ENCODE measurements at regions not wholly inside any gene's neighbourhood (a gene's known extent, or its start where the extent isn't known, plus 50 kb on each side); places are given as distances from the start of the nearest gene placed in this dataset.

DNA sequence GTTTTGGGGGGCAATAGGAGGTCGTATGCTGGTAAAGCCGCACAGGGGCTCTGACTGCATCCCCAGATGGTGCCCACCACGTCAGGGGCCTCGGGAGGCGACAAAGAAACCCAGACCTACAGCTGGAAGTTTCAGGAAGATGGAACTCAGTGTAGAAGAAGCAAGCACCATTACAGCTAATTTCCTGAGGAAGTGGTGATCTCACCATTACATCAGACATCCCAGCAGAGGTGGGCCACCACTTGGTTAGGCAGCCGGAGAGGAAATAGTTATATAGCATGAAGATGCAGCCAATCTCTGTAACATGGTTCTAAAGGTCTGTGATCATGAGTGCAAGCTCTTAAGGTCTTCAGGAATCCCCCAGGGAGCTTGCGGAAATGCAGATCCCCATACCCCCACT is 127.3 kb upstream of the PCBD1 start:
- TF ChIP-seq MAFF (IDR thresholded peaks at IDR 0.05; ENCODE audit: low read length), result no peak
- no peak for TF ChIP-seq NFYB (IDR thresholded peaks at IDR 0.05; ENCODE audit: extremely low read depth, insufficient read length)
- TF ChIP-seq FOXK2 (conservative IDR thresholded peaks at IDR 0.05 in 1 of 2, IDR thresholded peaks at IDR 0.05 in 1 of 2; ENCODE audit: low read depth in 2 of 2), result no peak
- TF ChIP-seq SMC3 (conservative IDR thresholded peaks at IDR 0.05; ENCODE audit: insufficient read depth, low read depth, low read length), result no peak

Measured in K562 (cell line).